Stimulated activated naive CD4-positive, alpha-beta T cell (primary cell): ENCODE measurements at regions not wholly inside any gene's neighbourhood (a gene's known extent, or its start where the extent isn't known, plus 50 kb on each side); places are given as distances from the start of the nearest gene placed in this dataset.

ENCODE experiments used
- DNase-seq, 6 experiments: peaks; one replicate each; lab custom pipeline; 2025; lab: John Stamatoyannopoulos, UW

DNA sequence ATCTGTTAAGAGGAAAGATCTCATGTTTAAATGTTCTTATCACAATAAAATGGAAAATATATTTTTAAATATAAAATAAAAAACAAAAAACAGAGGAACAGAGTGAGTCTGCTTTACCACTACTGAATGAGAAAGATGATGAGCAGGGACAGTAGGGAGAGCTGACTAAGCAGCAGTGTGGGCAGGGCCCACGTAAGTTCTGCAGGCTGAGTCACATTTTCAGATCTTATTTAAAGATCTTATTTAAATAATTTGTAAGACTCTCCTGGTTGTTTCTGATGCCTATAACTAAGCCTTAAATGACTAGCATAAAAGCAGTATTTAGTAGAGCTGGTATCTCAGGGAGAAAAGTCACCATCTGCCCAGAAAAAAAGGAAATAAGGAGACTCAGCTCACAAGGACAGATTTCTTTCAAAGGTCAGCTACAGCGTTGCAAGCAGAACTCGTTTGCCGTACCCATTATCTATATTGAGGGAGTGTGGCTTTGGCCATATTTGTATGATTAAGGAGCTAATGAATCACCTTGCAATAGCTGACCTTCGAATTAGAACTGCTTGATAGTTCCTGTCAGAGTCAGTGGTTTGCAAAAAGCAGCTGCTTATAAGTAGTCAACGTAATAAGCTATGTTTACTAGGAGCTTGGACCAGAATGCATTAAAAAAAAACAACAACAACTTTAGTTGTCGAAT, 322.1 kb upstream of the CHAC2 start:
- no peak for DNase-seq

- no peak for DNase-seq
Measured at GRCh38 chr2:53442783-53443182, 324.8 kb upstream of the CHAC2 start.

DNA sequence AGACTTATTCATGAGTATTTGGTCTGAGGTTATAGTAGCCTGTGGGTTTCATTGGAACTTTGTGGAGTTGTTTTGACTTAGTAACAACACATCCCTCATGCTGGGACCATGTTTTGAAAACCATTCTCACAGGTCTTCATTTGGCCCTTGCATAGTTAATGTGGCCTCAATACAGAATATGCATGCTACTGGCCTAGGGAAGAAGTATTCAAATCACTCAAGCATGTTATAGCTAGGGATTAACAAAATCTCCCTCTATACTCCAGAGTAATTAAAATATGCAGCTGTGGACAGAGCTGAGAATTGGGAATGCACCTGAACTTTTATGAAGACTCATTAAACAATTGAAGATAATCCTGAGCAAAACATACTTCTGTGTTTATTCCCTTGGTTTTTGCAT, 325.5 kb upstream of the CHAC2 start:
- no peak for DNase-seq

DNA sequence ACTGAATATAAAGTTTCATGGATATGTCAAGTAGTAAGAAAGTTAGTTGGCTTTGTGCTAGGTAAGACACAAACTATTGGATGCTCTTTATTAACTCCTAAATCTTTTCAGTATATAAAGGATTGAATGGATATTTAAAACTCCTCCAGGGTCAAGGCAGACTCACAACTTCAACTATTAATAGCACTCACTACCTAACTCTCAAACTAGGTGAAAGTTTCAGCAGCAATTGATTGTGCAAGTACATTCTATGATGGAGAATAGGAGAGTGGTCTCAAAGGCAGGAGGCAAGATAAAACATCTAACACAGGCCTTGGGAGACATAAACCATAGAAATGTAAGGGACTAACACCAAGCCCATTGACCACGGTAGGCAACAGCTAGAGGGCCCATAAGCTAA, 328.9 kb upstream of the CHAC2 start:
- no peak for DNase-seq

DNA sequence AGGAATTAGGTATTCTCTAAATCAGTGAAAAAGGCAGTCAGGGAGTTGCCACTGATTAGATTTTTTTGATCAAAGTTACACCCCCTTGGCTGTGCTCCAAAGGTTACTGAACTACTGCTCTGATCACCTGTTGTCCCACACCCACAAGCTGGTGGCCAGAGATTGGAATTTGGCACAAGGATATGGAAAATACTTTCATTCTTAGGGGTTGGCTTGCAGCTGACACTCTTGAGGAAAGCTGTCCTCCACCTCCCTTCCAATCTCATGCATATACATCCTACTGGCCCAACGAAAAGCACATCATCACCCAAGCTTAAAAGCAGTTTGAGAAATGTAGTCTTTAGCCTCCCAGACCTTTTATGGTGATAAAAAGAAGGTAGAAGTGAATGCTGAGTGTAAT, 329.5 kb upstream of the CHAC2 start:
- DNase-seq = no peak

- no peak for DNase-seq
Measured at GRCh38 chr2:53437371-53437770, 330.2 kb upstream of the CHAC2 start.

DNA sequence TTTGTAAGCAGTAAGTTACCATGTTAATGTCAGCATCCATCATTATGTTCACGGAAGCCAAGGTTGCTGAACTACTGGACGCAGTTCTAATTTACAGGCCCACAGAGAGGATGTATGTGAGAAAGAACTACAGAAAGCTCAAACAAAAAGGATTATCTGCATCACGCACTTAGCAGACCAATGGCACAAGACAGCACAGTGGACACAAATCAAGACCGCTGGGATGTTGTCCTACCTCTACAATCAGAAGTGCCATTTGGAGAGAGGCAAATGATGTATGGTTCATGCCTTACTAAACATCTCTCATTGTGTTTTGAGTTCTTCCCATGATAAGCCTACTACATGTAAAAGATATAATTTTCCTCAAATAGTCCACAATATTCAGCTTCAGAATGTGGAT, 330.7 kb upstream of the CHAC2 start:
- no peak for DNase-seq

DNA sequence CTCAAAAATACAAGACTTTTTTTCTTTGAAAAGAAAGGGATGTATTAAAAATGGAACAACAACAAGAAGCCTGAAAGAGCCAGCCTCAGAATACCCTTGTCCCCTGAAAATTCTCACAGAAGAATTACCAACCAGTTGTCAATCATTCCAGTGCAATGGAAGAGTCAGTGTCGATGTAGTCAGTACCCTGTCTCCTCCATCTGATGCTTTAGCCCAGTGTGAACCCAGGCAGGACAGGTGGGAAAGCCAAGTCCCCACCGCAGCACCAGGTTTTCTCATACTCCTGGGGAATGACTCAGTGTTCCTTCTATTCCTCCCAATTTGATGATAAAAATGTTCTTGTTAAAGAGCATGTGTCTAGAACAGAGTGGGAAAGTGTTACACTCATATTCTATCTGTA, 332.0 kb upstream of the CHAC2 start:
- no peak for DNase-seq

DNA sequence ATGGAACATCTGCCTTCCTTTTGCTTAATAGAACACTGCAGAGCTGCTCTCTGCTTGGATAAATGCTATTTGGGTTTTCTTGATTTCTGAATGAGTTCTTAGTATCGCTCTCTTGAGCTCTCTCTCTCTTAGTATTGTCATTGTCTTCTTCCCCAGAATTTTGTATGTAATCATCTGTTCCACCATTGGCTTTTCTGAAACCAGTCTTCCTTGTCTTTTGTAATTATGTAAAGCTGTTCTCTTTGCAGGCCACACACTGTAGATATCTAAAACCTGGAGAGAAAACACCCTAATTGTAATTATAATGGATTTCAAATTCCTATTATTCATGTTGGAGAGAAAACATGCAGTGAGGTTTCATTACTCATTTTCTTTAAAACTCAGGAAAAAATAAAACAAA, 333.1 kb upstream of the CHAC2 start:
- DNase-seq = no peak

DNA sequence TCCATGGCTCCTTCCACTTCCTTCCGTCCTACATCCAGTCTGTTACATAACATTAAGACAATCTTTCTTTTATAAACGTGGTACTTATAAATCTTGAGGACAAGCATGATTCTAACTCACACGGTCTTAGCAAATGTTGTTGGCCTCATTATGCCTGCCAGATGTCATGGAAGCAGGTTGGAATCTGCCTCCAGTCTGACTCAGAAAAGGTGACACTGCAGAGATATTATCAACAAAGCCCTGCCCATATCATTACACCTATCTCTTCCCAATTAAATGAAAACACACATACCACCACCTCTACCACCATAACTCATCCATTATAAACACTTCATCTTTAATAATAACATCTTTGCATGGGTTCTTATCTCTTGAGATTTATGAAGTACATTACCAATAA, 334.7 kb upstream of the CHAC2 start:
- DNase-seq = no peak

DNA sequence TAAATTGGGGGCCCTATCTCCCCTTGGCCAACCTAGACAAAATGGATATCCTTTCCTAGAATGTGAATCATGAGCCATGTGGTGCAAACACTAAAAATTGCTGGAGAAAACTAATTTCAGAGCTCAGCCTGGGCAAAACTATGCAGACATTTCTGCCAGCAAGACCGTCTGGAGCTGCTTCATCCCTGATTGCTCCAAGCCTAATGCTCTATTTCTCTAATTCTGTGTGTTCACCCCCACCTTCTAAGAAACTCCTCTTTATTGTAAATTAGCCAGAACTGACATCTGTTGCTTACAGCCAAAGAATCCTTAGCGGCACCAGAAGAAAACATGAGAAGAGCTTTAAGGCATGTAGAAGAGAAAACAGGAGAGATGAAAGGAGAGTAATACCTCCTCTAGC, 337.7 kb upstream of the CHAC2 start:
- DNase-seq = no peak

- DNase-seq = no peak
Measured at GRCh38 chr2:53424902-53425301, 342.7 kb upstream of the CHAC2 start.

DNA sequence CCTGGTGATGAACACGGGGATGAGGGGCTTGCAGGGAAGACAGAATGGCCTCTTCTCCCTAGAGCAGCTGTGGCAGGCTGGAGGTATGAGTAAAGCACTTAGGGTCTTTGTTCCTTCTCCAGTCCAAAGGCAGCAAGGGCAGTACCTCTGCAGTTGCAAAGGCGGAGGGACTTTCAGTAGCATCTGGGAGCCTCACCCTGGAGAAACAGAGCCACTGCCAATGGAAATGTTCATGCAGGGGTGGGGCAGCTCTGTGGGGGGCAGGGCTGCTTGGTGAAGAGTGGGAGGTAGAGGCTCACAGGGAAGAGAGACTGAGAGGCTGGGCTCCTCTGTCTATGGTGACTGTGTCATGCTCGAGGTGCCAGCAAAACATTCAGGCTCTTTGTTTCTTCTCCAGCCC, 344.1 kb upstream of the CHAC2 start:
- no peak for DNase-seq

DNA sequence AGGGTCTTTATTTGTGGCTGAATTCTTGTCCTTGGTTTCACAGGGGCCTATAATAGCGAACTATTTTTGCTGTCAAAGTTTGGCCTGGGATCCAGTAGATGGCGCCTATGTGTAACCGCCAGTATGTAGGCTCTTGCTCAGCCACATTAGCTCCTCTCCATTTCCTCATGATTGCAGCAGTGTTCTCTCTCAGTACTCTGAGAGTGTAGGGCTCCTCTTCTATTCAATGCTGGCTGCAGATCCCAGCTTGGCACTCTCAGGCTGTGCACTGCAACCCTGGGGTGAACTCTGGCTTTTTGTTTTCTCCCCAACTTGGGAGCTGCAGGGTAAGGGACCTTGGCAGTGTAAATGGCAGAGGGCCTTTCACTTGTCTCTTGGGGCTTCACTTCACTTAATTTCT, 344.6 kb upstream of the CHAC2 start:
- no peak for DNase-seq

DNA sequence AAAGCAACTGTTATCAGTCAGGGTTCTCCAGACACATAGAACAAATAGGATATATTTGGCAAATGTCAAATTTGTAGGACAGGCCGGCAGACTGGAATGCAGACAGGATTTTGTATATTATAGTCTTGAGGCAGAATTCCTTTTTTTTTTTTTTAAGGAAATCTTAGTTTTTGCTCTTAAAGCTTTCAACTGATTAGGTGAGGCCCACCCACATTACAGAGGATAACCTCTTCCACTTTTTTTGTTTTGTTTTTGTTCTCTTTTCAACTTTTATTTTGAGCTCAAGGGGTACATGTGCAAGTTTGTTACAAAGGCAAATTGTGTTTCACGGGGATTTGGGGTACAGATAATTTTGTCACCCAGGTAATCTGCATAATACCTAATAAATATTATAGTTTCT, 350.2 kb upstream of the CHAC2 start:
- DNase-seq = no peak

- DNase-seq = no peak
Measured at GRCh38 chr2:53407363-53408080, 360.1 kb upstream of the CHAC2 start.

DNA sequence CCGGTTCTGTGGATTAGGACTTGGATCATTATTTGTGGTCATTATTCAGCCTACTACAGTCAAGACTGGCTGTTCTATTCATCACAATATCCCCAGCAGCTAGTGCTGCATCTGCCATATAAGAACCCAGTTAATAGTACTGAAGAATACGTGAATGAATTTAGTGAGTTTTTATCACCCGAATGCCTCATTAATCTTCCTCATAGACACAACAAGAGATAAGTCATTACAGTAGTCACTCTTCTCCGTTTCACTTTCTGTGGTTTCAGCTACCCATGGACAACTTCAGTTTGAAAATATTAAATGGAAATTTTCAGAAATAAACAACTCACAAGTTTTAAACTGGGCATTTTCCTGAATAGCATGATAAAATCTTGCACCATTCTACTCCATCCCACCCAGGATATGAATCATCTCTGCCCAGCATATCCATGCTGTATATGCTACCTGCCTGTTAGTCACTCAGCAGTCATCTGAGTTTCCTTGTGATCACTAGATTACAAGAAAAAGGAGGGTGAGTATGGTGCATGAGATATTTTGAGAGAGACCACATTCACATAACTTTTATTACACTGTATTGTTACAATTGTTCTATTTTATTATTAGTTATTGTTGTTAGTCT, 363.7 kb upstream of the CHAC2 start:
- DNase-seq = no peak

- no peak for DNase-seq
Measured at GRCh38 chr2:53397085-53397484, 370.5 kb upstream of the CHAC2 start.

- DNase-seq = no peak
Measured at GRCh38 chr2:53381271-53381670, 386.3 kb upstream of the CHAC2 start.

DNA sequence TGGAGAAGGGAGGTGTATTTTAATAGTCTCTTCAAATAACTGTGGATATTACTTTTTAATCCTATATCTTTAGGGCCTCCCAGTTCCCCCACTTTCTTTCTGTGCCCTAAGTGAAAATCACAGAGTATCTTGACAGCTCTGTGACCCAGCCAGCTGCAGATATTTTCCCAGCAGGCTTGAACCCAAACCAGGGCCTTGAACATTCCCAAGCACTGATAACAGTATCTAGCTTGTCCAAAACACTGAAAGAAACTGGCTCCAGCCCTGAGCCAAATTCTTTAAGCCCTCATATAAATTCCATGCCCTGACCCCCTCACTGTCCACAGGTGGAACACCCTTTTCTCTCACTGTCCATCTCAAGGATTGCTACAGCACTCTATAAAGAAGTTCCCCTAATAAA, 388.1 kb upstream of the CHAC2 start:
- no peak for DNase-seq

DNA sequence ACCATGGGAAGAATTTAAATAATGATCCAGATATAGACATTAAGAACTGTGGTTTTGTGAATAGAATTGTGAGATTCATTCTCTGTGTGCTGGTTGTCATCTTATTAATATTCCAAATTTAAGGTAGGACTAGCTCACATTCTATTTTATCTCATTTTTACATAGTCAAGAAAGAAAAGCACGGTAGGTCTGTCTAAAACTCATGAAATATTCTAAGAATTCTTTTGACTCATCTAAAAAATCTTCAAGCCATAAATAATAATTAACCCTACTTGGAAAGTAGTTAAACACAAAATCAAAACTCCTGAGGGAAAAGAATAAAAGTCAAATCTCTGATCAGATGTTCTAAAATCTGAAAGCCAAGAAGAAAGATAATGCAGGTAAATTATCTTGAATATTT, 388.8 kb upstream of the CHAC2 start:
- no peak for DNase-seq

DNA sequence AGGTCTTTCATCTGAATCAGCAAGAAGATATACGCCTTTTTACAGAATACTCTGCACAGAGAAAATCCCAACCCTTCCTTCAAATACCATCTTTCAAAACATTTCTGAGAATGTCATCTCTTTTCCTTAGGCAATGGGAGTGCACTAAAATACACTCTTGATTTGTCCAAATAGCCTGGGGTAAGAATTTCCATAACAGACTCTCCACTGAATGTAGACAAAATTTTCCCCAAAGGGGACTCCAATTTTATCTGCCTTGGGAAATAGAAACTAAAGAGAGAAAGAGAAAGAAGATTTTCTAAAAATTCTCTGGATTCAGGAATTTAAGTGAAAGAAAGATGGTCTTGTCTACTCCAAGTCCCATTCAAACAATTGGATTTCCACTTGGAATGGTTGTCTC, 394.5 kb upstream of the CHAC2 start:
- DNase-seq = no peak

- DNase-seq = no peak
Measured at GRCh38 chr2:53366543-53366942, 401.1 kb upstream of the CHAC2 start.

DNA sequence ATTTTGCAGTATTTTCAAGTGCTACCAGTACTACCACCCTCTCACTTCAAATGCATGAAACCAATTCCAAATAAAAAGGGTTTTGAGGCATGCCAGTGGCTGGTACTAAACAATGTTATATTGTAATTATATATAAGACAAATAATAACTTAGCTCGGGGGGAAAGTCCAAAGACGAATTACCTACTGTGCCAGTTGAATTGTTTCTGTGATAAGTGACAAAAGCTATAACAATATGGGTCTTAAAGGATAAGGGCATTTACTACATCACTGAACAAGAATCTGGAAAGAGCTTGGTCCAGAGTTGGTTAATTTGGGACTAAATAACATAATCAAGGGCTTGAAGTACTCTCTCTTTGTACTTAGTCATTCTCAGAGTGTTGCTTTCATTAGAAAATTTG, 404.7 kb upstream of the CHAC2 start:
- DNase-seq = no peak
